ENCODE measurements at regions not wholly inside any gene's neighbourhood (a gene's known extent, or its start where the extent isn't known, plus 50 kb on each side); places are given as distances from the start of the nearest gene placed in this dataset.

DNA sequence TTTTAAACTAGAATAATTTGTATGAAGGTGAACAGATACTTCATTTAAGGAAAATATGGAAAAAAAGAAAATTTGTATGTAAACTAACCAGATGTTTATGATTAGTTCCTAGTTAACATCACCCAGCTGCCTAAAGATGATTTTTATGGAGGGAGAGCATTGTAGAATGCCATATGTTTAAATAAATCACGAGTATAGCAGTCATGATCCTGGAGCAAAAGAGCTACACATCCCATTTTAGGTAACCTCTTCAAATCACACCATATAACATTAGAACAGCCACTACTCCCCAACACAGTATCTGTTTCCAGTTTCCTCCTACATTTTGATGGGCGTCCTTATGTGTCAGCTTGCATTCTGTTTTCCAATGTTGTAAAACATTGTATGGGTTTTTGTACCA lies 571.9 kb upstream of the FAM241A start:
- no peak for TF ChIP-seq EZH2 (IDR thresholded peaks at IDR 0.05; ENCODE audit: borderline replicate concordance, low read depth, low read length, severe bottlenecking)
- TF ChIP-seq, protein P1, sequence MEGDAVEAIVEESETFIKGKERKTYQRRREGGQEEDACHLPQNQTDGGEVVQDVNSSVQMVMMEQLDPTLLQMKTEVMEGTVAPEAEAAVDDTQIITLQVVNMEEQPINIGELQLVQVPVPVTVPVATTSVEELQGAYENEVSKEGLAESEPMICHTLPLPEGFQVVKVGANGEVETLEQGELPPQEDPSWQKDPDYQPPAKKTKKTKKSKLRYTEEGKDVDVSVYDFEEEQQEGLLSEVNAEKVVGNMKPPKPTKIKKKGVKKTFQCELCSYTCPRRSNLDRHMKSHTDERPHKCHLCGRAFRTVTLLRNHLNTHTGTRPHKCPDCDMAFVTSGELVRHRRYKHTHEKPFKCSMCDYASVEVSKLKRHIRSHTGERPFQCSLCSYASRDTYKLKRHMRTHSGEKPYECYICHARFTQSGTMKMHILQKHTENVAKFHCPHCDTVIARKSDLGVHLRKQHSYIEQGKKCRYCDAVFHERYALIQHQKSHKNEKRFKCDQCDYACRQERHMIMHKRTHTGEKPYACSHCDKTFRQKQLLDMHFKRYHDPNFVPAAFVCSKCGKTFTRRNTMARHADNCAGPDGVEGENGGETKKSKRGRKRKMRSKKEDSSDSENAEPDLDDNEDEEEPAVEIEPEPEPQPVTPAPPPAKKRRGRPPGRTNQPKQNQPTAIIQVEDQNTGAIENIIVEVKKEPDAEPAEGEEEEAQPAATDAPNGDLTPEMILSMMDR (IDR thresholded peaks at IDR 0.05; ENCODE audit: borderline replicate concordance, extremely low read depth, low read length, poor library complexity, severe bottlenecking), result no peak

Data from DND-41 (cell line).